HepG2 (cell line): ENCODE measurements at regions not wholly inside any gene's neighbourhood (a gene's known extent, or its start where the extent isn't known, plus 50 kb on each side); places are given as distances from the start of the nearest gene placed in this dataset.

Source experiments
- ATAC-seq: fragments of 200-7000 bp; cut with Tn5 transposase; 3 replicates; pipeline ENCODE4 v1.9.1; 2020; ENCODE audit warnings: mild to moderate bottlenecking, moderate library complexity
- BruUV-seq: library from RNA; stranded (reverse); fragments of 400-500 nt; replicated peaks from 2 replicates; lab custom pipeline; 2021; lab: Mats Ljungman, UMichigan
- CTCF ChIA-PET: fragments of 300-600 bp; formaldehyde crosslinking; extraction: SDS; loops from one replicate; lab custom pipeline; 2021; ENCODE audit warnings: low total read pairs, inconsistent platforms, low intra/inter-chr PET ratio; lab: Yijun Ruan, JAX
- POLR2A ChIA-PET: fragments of 350-600 bp; sonication (Branson Sonifier 250); formaldehyde crosslinking; loops from one replicate; lab custom pipeline; 2020; ENCODE audit warnings: antibody characterized with exemption, inconsistent platforms; lab: Yijun Ruan, JAX
- DNase-seq: peaks from one replicate; pipeline ENCODE4 v3.0.0-alpha.2; 2015; ENCODE audit warnings: low spot score
- FAIRE-seq: peaks from 3 replicates; lab custom pipeline; 2011; peaks lifted over from hg19 to GRCh38; lab: Jason Lieb, UNC
- H2AFZ ChIP-seq: one replicate; pipeline ENCODE4 v1.6.1; 2011; ENCODE audit warnings: low read length, inconsistent platforms
- H3K27ac ChIP-seq: fragments of 300-600 bp; 3 replicates; pipeline ENCODE4 v1.8.0; 2011; ENCODE audit warnings: mixed run types, mild to moderate bottlenecking, mixed read lengths, low read length, inconsistent platforms; ENCODE audit not compliant: insufficient read depth; ENCODE audit errors: extremely low read length
- H3K27me3 ChIP-seq, 2 experiments: fragments of 200-600 bp in 1 of 2; 2 replicates in 1 of 2; 3 replicates in 1 of 2; pipeline versions ENCODE4 v1.6.0 to v1.8.0; 2011; ENCODE audit warnings: low read length in 2 of 2, mild to moderate bottlenecking in 2 of 2, moderate library complexity in 2 of 2, inconsistent platforms in 1 of 2; ENCODE audit not compliant: insufficient read depth in 2 of 2, control insufficient read depth in 1 of 2
- H3K36me3 ChIP-seq, 2 experiments: fragments of 200-600 bp in 1 of 2; replicated peaks in 1 of 2; 2 replicates in 1 of 2; 3 replicates in 1 of 2; pipeline versions ENCODE4 v1.5.1 to v1.8.0; 2011; ENCODE audit warnings: low read length in 2 of 2, inconsistent platforms in 1 of 2; ENCODE audit not compliant: insufficient read depth in 2 of 2, control insufficient read depth in 1 of 2
- H3K4me1 ChIP-seq: 2 replicates; pipeline ENCODE4 v1.5.1; 2012; ENCODE audit warnings: low read length, inconsistent platforms; ENCODE audit not compliant: insufficient read depth
- H3K4me2 ChIP-seq: 2 replicates; pipeline ENCODE4 v1.6.0; 2011; ENCODE audit warnings: low read depth, low read length, inconsistent platforms
- H3K4me3 ChIP-seq, 3 experiments: fragments of 200-600 bp in 1 of 3; sonication (generic), shearing (Covaris generic) in 1 of 3; replicated peaks in 1 of 3; 2 replicates each; pipeline ENCODE4 v1.5.1; 2011 to 2016; ENCODE audit warnings: low read length in 3 of 3, inconsistent platforms in 2 of 3, low read depth in 2 of 3, mild to moderate bottlenecking in 2 of 3, control low read depth in 1 of 3, mixed read lengths in 1 of 3; ENCODE audit not compliant: insufficient read depth in 1 of 3
- H3K79me2 ChIP-seq: one replicate; pipeline ENCODE4 v1.6.1; 2011; ENCODE audit warnings: low read length, inconsistent platforms; ENCODE audit not compliant: insufficient read depth
- H3K9ac ChIP-seq: 2 replicates; pipeline ENCODE4 v1.6.0; 2011; ENCODE audit warnings: mild to moderate bottlenecking, low read depth, low read length, inconsistent platforms; ENCODE audit not compliant: insufficient read depth
- H3K9me3 ChIP-seq: 2 replicates; pipeline ENCODE4 v1.5.1; 2012; ENCODE audit warnings: mild to moderate bottlenecking, low read length
- H4K20me1 ChIP-seq: 2 replicates; pipeline ENCODE4 v1.6.0; 2011; ENCODE audit warnings: inconsistent platforms, mild to moderate bottlenecking, low read length, moderate library complexity; ENCODE audit not compliant: insufficient read depth
- GLMP ChIP-seq: sonication (generic); formaldehyde crosslinking; IDR thresholded peaks from 2 replicates; pipeline ENCODE4 v1.9.0; 2021; ENCODE audit warnings: missing genetic modification reagents, mild to moderate bottlenecking, borderline replicate concordance
- MZF1 ChIP-seq: sonication (generic); formaldehyde crosslinking; IDR thresholded peaks from 2 replicates; pipeline ENCODE4 v1.8.1; 2023; ENCODE audit warnings: mild to moderate bottlenecking, missing genetic modification reagents, borderline replicate concordance
- PATZ1 ChIP-seq: sonication (generic); formaldehyde crosslinking; IDR thresholded peaks from 2 replicates; pipeline ENCODE4 v1.4.0; 2020; ENCODE audit warnings: missing genetic modification reagents
- POGK ChIP-seq: sonication (generic); formaldehyde crosslinking; conservative IDR thresholded peaks from 2 replicates; pipeline ENCODE4 v1.8.0; 2022; ENCODE audit warnings: mild to moderate bottlenecking, moderate library complexity, missing genetic modification reagents
- RNF219 ChIP-seq: sonication (generic); formaldehyde crosslinking; IDR thresholded peaks from 2 replicates; pipeline ENCODE4 v1.5.0; 2020; ENCODE audit warnings: mild to moderate bottlenecking, missing genetic modification reagents
- SRSF9 ChIP-seq: fragments of 200-400 bp; formaldehyde crosslinking; IDR thresholded peaks from 2 replicates; pipeline ENCODE4 v1.6.1; 2018; ENCODE audit warnings: borderline replicate concordance, mild to moderate bottlenecking, low read depth, low read length; ENCODE audit not compliant: insufficient read depth, poor library complexity, severe bottlenecking
- ZBTB43 ChIP-seq: sonication (generic); formaldehyde crosslinking; conservative IDR thresholded peaks from 2 replicates; pipeline ENCODE4 v1.4.0; 2020; ENCODE audit warnings: missing genetic modification reagents
- ZNF660 ChIP-seq: sonication (generic); formaldehyde crosslinking; IDR thresholded peaks from 2 replicates; pipeline ENCODE4 v1.5.1; 2020; ENCODE audit warnings: mild to moderate bottlenecking, low read depth, missing genetic modification reagents, borderline replicate concordance
- ZSCAN5A ChIP-seq: sonication (generic); formaldehyde crosslinking; IDR thresholded peaks from 2 replicates; pipeline ENCODE4 v1.8.0; 2022; ENCODE audit warnings: mild to moderate bottlenecking, missing genetic modification reagents, borderline replicate concordance
- WGBS: methylation state at CpG from one replicate; pipeline ENCODE4 v1.1.6; 2017; ENCODE audit warnings: low lambda C conversion rate; 5-methylcytosine and 5-hydroxymethylcytosine counted together
- in situ Hi-C: cut with HindIII; loops from 2 replicates; pipeline ENCODE4 v1.10.0; 2017; ENCODE audit warnings: low pct_unique_long_range_greater_than_20kb; ENCODE audit not compliant: extremely low pct_ligation_motif_present
- intact Hi-C: fragments of 100-400 bp; cut with micrococcal nuclease; formaldehyde crosslinking; loops from one replicate; pipeline ENCODE4 v1.10.0; 2022; ENCODE audit not compliant: unreplicated experiment

- no peaks in the 10 kb centered on the region for H3K27me3 ChIP-seq
- in situ Hi-C loops: no loop called here
- no peak for ATAC-seq
- 3% methylated on average over 4 of the region's 4 CpGs for WGBS
- ChIA-PET POLR2A (no interaction called here), CTCF (no interaction called here)
- no peaks in the 10 kb centered on the region for H3K36me3 ChIP-seq
- peaks cover 23% of the 10 kb centered on the region; the same call in 1 of the 2 replicates for H3K9me3 ChIP-seq
- BruUV-seq: no TSS peak
- H3K4me3 ChIP-seq: no peak overlapping the region
- FAIRE-seq: no peak
- H3K27ac ChIP-seq: no peak overlapping the region
- H3K4me1 ChIP-seq: no peaks in the 10 kb centered on the region
- no peaks in the 10 kb centered on the region for H3K79me2 ChIP-seq
- intact Hi-C loops: no loop called here
- DNase-seq: no peak
- H4K20me1 ChIP-seq: no peaks in the 10 kb centered on the region
- no peak overlapping the region for H3K9ac ChIP-seq
- H3K4me2 ChIP-seq: no peak overlapping the region
- H2AFZ ChIP-seq: no peak overlapping the region
- no peak for TF ChIP-seq MZF1
- no peak for TF ChIP-seq ZBTB43 (CRISPR knock-in tag)
- TF ChIP-seq GLMP (CRISPR knock-in tag): no peak
- TF ChIP-seq SRSF9: no peak
- no peak for TF ChIP-seq RNF219
- TF ChIP-seq POGK (CRISPR knock-in tag): no peak
- no peak for TF ChIP-seq ZNF660 (CRISPR knock-in tag)
- no peak for TF ChIP-seq PATZ1
- TF ChIP-seq ZSCAN5A (CRISPR knock-in tag): no peak
Measured at GRCh38 chr16:64384636-64385035, 737.2 kb downstream of the CDH11 start.
